ENCODE measurements at regions not wholly inside any gene's neighbourhood (a gene's known extent, or its start where the extent isn't known, plus 50 kb on each side); places are given as distances from the start of the nearest gene placed in this dataset.

DNA sequence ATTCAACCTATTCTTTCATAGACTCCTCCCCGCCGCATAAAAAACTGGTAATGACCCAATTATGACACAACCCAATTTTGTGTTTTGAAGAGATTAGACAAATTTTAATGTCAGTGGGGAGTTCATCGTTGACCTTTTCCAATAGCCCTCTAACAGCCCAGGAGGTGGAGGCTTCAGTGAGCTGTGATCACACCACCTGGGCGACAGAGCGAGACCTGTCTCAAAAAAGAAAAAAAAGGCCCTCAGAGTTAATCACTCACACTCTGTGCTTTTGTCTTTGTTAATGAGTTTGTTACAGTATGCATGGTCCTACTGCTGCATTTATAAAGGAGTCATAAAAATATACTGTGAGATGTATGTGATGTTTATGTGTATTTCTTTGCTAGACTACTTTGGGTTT lies 510.6 kb downstream of the CPS1 start:
- DNase-seq (ENCODE audit: low spot score), result no peak

- DNase-seq (ENCODE audit: low spot score), result no peak
Measured at GRCh38 chr2:211068108-211068780, 511.8 kb downstream of the CPS1 start.

DNA sequence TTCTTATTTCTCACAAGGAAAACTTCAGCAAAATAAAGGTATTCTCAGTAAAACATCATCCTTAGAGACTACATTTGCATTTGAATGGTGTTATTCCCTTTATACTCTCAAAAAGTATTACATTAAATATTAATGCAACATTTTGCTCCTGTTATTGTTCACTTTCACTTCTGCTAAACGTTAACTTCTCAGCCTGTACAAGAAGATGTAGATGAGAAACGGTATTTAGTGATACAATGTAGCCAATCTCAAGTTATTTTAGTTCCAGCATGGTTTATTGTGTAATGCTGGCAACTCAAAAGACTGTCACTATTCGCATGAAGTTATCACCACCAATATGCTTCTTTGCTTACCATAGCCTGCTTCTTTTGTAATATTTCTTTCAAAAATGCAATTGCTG lies 514.1 kb downstream of the CPS1 start:
- DNase-seq (ENCODE audit: low spot score), result no peak

DNA sequence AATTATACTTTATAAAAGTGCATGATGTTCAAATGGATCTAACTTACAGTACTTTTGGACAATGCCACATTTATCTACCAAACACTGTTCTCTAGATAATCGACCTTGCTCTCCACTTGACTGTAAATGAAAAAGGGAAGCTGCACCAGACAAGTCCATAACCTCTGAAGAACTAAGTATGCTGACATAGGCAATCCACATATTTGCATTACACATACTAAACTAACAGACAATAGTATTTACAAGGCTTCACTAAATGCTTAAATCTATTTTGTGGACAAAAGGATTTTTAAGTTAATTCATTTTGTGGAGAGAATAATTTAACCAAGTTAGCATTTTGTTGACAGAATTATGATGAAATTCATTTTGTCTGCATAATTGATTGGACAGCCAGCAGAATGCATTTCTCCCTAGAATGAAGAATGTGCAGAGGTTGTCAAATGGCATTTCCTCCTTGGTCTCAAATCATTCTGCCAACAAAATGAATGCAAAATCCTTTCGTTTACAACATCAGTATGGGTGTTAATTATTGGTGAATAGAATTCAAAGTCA lies 520.9 kb downstream of the CPS1 start:
- DNase-seq (ENCODE audit: low spot score), result no peak

- no peak for DNase-seq (ENCODE audit: low spot score)
Measured at GRCh38 chr2:211084352-211084751, 528.0 kb downstream of the CPS1 start.

GRCh38 chr2:211085056-211085680 lies 528.8 kb downstream of the CPS1 start:
- peak; percentile 16 for DNase-seq (ENCODE audit: low spot score)

- DNase-seq (ENCODE audit: low spot score), result no peak
Measured at GRCh38 chr2:211086049-211086448, 529.6 kb downstream of the CPS1 start.

DNA sequence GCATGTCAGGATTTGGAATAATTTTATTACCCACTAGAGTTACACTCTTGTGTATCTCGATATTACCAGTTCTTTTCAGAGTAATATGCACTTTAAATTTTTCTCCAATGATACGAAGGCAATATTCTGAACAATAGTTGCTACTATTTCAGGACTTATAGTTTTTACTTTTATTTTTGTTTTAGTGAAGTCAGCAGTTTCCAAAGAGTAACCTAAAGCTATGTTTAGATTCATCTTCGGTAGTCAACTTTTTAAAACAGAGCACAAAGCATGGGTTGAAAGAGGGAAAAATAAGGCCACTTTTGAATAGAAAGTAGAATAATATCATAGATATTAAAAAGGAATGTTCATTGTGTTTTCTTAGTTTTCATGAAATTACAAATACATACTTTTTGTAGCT lies 532.7 kb downstream of the CPS1 start:
- no peak for DNase-seq (ENCODE audit: low spot score)

DNA sequence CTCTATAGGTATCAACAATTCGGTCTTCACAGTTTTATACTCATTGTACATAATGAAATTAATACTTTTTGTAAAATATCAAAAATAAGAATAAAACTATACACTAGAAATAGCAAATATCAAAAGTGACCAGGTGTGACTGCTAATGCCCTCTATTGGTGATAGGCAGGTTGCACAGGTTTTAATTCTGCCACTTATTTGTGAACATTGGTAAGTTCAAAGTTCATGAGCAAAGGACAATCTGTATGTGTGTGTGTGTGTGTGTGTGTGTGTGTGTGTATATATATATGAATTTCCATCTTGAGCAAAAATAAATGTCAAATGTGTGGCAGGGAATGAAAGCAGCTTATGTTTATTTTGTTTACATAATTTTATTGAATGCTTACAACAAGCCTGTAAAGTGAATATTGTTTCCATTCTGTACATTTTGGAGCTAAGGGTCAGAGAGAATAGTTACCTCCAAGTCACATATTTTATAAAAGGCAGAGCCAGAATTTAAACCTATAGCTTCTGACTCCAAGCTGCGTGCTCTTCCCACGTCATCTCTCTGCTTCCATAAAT lies 537.4 kb downstream of the CPS1 start:
- DNase-seq (ENCODE audit: low spot score), result no peak

DNA sequence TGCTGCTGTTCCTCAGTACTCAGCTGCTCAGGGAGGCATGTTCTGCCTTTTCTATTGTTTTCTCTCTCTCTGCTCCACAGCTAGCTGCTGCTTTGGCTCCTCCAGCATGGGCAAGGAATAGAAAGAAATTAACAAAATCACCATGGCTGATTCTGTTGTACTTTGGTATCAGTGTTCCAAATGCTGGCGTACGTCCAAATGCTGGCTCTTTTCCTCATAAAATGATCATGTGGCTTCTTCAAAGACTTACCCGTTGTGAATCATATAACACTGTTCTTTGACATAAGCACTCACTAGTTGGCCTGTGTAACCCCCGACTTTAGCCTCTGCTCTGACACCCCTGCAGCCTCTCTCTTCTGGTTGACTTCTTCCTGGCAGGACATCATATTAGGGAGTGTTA lies 547.6 kb downstream of the CPS1 start:
- no peak for DNase-seq (ENCODE audit: low spot score)

- no peak for DNase-seq (ENCODE audit: low spot score)
Measured at GRCh38 chr2:211113334-211114175, 557.2 kb downstream of the CPS1 start.

DNA sequence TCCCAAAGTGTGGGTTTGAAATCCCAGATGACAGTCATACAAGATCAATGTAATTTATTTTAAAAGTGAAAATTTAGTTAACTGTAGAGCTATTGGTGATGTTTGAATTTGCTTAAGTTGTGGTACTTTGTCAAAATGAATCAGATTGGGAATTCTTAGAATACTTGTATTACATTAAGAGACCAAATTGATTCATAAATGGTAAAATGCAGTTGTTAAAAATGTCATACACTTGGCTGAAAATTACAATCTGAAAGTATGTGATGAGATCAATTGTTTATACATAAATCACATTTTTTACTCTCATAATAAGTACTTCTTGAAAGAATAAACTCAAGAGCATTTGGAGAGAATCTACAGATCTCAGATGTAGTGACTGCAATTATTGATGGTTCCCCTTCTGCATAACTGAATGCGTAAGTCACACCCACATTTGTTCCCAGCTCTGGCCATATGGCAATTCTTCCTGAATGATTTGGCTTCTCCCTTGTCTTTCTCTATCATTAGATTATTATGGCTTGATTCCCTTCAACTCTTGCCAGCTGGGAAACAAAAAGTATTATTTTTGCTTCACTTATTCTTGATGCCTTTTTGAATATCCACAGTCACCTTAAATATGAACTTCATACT lies 558.5 kb downstream of the CPS1 start:
- DNase-seq (ENCODE audit: low spot score), result no peak

DNA sequence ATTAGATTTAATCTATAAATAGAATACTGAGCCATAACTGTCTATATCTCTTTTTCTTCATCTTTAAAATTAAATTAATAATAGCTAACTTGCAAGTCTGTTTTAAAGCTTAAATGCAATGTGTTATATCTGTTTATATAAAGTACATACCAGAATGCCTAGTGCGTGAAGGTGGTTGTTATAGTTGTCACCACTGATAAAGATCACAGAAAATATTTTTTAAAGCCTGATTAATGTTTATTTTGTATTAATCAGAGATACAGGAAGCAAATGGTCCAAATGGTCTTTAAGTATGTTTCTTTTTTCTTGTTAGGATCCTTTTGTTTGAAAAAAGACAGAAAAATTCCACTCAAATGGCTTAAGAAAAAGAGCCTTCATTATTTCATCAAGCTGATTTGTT lies 560.6 kb downstream of the CPS1 start:
- DNase-seq (ENCODE audit: low spot score), result no peak

GRCh38 chr2:211126256-211126655 lies 569.9 kb downstream of the CPS1 start:
- DNase-seq (ENCODE audit: low spot score), result no peak

- no peak for DNase-seq (ENCODE audit: low spot score)
Measured at GRCh38 chr2:211127501-211127900, 571.1 kb downstream of the CPS1 start.

GRCh38 chr2:211128287-211128686 lies 571.9 kb downstream of the CPS1 start:
- DNase-seq (ENCODE audit: low spot score), result no peak

DNA sequence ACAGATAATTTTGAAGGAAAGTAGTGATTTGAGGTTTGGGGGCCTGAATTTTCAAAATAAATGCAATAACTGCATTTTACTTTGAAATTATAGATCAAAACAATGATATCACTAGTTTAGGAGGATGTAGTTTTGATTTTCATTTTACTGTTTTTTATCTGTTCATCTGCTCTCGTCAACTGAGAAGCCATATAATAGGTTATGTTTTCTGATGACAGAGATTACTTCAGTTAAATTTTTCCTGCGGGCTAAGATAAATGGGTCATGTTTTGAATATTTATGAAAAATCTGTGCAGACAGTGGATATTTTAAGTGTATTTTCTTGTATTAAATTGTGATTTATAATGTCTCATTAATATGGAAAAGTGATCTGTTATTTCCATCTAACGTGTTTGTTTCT lies 573.4 kb downstream of the CPS1 start:
- no peak for DNase-seq (ENCODE audit: low spot score)

DNA sequence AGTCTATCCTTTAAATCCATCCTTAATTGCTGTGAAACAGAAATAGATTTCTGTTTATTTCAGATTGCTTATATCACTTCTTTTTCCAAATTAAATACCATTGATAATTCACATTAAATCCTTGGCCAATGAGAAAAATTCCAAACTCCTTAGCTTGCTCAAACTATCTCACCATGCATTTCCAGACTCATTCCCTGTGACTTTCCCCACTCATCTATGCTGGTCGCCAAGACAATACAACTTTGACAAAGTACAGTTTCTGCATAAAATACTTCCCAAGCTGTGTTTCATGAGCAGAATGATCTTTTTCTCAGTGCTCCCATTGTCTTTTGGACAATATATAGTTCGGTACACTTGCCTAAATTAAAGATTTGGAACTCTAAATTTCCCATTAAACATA lies 575.6 kb downstream of the CPS1 start:
- no peak for DNase-seq (ENCODE audit: low spot score)

- DNase-seq (ENCODE audit: low spot score), result no peak
Measured at GRCh38 chr2:211132573-211132972, 576.2 kb downstream of the CPS1 start.

- DNase-seq (ENCODE audit: low spot score), result no peak
Measured at GRCh38 chr2:211133766-211134165, 577.4 kb downstream of the CPS1 start.

DNA sequence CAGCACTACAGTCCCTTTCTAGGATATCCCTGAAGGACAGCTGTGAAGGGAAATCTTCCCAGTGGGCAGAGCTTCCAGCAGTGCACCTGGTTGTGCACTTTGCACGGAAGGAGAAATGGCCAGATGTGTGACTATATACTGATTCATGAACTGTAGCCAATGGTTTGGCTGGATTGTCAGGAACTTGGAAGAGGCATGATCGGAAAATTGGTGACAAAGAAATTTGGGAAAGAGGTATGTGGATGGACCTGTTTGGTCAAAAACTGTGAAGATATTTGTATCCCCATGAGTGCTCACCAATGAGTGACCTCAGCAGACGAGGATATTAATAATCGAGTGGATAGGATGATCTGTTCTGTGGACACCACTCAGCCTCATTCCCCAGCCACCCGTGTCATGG lies 582.2 kb downstream of the CPS1 start:
- DNase-seq (ENCODE audit: low spot score), result no peak

DNA sequence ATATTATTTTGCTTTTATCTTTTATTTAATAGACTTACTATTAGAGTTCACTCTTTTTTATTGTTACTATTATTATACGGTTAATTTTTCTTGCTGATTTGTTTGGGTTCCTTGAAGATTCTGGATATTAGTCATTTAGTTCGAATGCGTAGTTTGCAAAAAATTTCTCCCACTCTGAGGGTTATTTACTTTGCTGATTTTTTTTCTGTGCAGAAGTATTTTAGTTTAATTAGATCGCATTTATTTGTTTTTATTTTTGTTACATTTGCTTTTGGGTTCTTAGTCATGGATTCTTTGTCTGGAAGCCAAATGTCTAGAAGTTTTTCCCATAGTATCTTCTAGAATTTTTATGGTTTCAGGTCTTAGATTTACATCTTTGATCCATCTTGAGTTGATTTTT lies 585.2 kb downstream of the CPS1 start:
- no peak for DNase-seq (ENCODE audit: low spot score)

Data from globus pallidus (tissue), 1 donor.